GM12878 (cell line): ENCODE measurements at regions not wholly inside any gene's neighbourhood (a gene's known extent, or its start where the extent isn't known, plus 50 kb on each side); places are given as distances from the start of the nearest gene placed in this dataset.

Experiments used
- ATAC-seq: fragments of 200-7000 bp; cut with Tn5 transposase; 3 replicates; pipeline ENCODE4 v1.9.1; 2020; ENCODE audit warnings: mild to moderate bottlenecking, moderate library complexity
- BruUV-seq: library from RNA; stranded (reverse); fragments of 400-500 nt; replicated peaks from 2 replicates; lab custom pipeline; 2021; lab: Mats Ljungman, UMichigan
- CTCF ChIA-PET: fragments of 300-600 bp; sonication (Branson Sonifier 250); formaldehyde crosslinking; extraction: SDS; loops from one replicate; lab custom pipeline; 2021; ENCODE audit warnings: inconsistent platforms; lab: Yijun Ruan, JAX
- POLR2A ChIA-PET: fragments of 350-600 bp; formaldehyde crosslinking; extraction: SDS; loops from one replicate; lab custom pipeline; 2021; ENCODE audit warnings: inconsistent platforms; lab: Charles Lee
- RAD21 ChIA-PET: fragments of 300-600 bp; sonication (Branson Sonifier 250); formaldehyde crosslinking; loops from one replicate; lab custom pipeline; 2023; ENCODE audit warnings: antibody characterized with exemption; ENCODE audit not compliant: unreplicated experiment; lab: Charles Lee
- SMC1A ChIA-PET: fragments of 300-600 bp; sonication (Branson Sonifier 250); formaldehyde crosslinking; loops from one replicate; lab custom pipeline; 2023; ENCODE audit not compliant: unreplicated experiment, uncharacterized antibody; lab: Charles Lee
- DNase-seq: peaks from one replicate; pipeline ENCODE4 v3.0.0-alpha.2; 2011; ENCODE audit warnings: low read depth, low spot score
- FAIRE-seq: peaks from 3 replicates; lab custom pipeline; 2011; peaks lifted over from hg19 to GRCh38; lab: Jason Lieb, UNC
- H2AFZ ChIP-seq: 2 replicates; pipeline ENCODE4 v1.6.0; 2011; ENCODE audit warnings: low read depth, low read length, control low read depth; ENCODE audit not compliant: control insufficient read depth
- H3K27ac ChIP-seq: 2 replicates; pipeline ENCODE4 v1.5.1; 2011; ENCODE audit warnings: control low read depth; ENCODE audit not compliant: control insufficient read depth, insufficient read depth
- H3K27me3 ChIP-seq, 2 experiments: replicated peaks in 1 of 2; 2 replicates each; pipeline versions ENCODE4 v1.6.0 to v1.6.1; 2011; ENCODE audit warnings: low read length in 1 of 2; ENCODE audit not compliant: control insufficient read depth in 2 of 2, insufficient read depth in 2 of 2
- H3K36me3 ChIP-seq, 2 experiments: 2 replicates each; pipeline ENCODE4 v1.5.1; 2011; ENCODE audit warnings: low read length in 1 of 2; ENCODE audit not compliant: control insufficient read depth in 2 of 2, insufficient read depth in 2 of 2
- H3K4me1 ChIP-seq: 2 replicates; pipeline ENCODE4 v1.6.1; 2011; ENCODE audit warnings: mild to moderate bottlenecking, low read length, moderate library complexity, mixed read lengths; ENCODE audit not compliant: control insufficient read depth, insufficient read depth
- H3K4me2 ChIP-seq: 2 replicates; pipeline ENCODE4 v1.6.0; 2011; ENCODE audit warnings: control low read depth; ENCODE audit not compliant: control insufficient read depth, insufficient read depth
- H3K4me3 ChIP-seq: fragments of 200-600 bp; sonication (generic); 2 replicates; pipeline ENCODE4 v1.5.1; 2016
- H3K79me2 ChIP-seq: 2 replicates; pipeline ENCODE4 v1.6.0; 2011; ENCODE audit warnings: low read length; ENCODE audit not compliant: control insufficient read depth, insufficient read depth
- H3K9ac ChIP-seq: 2 replicates; pipeline ENCODE4 v1.8.0; 2011; ENCODE audit warnings: low read length, control low read depth, mixed read lengths; ENCODE audit not compliant: control insufficient read depth, insufficient read depth
- H3K9me3 ChIP-seq: replicated peaks from 3 replicates; pipeline ENCODE4 v1.5.1; 2011; ENCODE audit warnings: mild to moderate bottlenecking, low read length; ENCODE audit not compliant: control insufficient read depth, insufficient read depth
- H4K20me1 ChIP-seq: 2 replicates; pipeline ENCODE4 v1.6.0; 2011; ENCODE audit not compliant: control insufficient read depth, insufficient read depth
- BHLHE40 ChIP-seq, 2 experiments: fragments of 450-650 bp in 1 of 2; IDR thresholded peaks; 2 replicates each; pipeline ENCODE4 v1.6.1; 2011 to 2017; ENCODE audit warnings: low read depth in 2 of 2, borderline replicate concordance in 1 of 2, improper control_type of control experiment in 1 of 2, low read length in 1 of 2, mild to moderate bottlenecking in 1 of 2
- CREM ChIP-seq: IDR thresholded peaks from 2 replicates; pipeline ENCODE4 v1.6.1; 2014; ENCODE audit warnings: antibody characterized with exemption, low read depth
- CTCF ChIP-seq, 3 experiments: IDR thresholded peaks in 2 of 3; conservative IDR thresholded peaks in 1 of 3; 2 replicates each; pipeline ENCODE4 v1.5.1; 2011; ENCODE audit warnings: low read depth in 3 of 3, low read length in 3 of 3, mild to moderate bottlenecking in 3 of 3, control low read depth in 2 of 3, moderate library complexity in 2 of 3, inconsistent platforms in 1 of 3, mixed read lengths in 1 of 3; ENCODE audit not compliant: control insufficient read depth in 2 of 3, insufficient read depth in 1 of 3; ENCODE audit errors: extremely low read depth in 1 of 3
- E2F4 ChIP-seq: IDR thresholded peaks from 2 replicates; pipeline ENCODE4 v1.6.1; 2012; ENCODE audit warnings: low read depth, low read length, improper control_type of control experiment
- E4F1 ChIP-seq: fragments of 450-650 bp; IDR thresholded peaks from 2 replicates; pipeline ENCODE4 v1.6.1; 2018; ENCODE audit warnings: borderline replicate concordance, mild to moderate bottlenecking; ENCODE audit not compliant: partially characterized antibody
- IRF5 ChIP-seq: fragments of 450-650 bp; IDR thresholded peaks from 2 replicates; pipeline ENCODE4 v1.6.1; 2017; ENCODE audit warnings: borderline replicate concordance
- MTA2 ChIP-seq: fragments of 450-650 bp; IDR thresholded peaks from 2 replicates; pipeline ENCODE4 v1.6.1; 2016; ENCODE audit warnings: low read depth, mild to moderate bottlenecking, moderate library complexity
- MYC ChIP-seq: IDR thresholded peaks from 2 replicates; pipeline ENCODE4 v1.6.1; 2011; ENCODE audit warnings: mild to moderate bottlenecking, low read length, moderate library complexity, inconsistent platforms; ENCODE audit not compliant: insufficient read depth, insufficient replicate concordance, insufficient read length, severe bottlenecking
- NR2C1 ChIP-seq: fragments of 450-650 bp; IDR thresholded peaks from 2 replicates; pipeline ENCODE4 v1.6.1; 2017; ENCODE audit warnings: antibody characterized with exemption, mild to moderate bottlenecking, moderate library complexity
- REST ChIP-seq: IDR thresholded peaks from 2 replicates; pipeline ENCODE4 v1.6.1; 2012; ENCODE audit warnings: mild to moderate bottlenecking, low read depth, low read length
- RFX5 ChIP-seq: IDR thresholded peaks from 2 replicates; pipeline ENCODE4 v1.6.1; 2011; ENCODE audit warnings: low read depth, low read length, improper control_type of control experiment
- WGBS: methylation state at CpG from one replicate; pipeline ENCODE4 v1.1.6; 2016; ENCODE audit warnings: low lambda C conversion rate; ENCODE audit not compliant: insufficient replicate concordance, insufficient coverage; ENCODE audit errors: missing lambda C conversion rate; 5-methylcytosine and 5-hydroxymethylcytosine counted together
- in situ Hi-C: fragments of 300-500 bp; cut with MboI; formaldehyde crosslinking; loops from 9 replicates; pipeline ENCODE4 v1.14.3; 2018; ENCODE audit warnings: mixed read lengths
- intact Hi-C: fragments of 100-400 bp; cut with micrococcal nuclease; formaldehyde crosslinking; loops from one replicate; pipeline ENCODE4 v1.14.2; 2022; ENCODE audit not compliant: unreplicated experiment

GRCh38 chr6:11876934-11877433, 98.4 kb upstream of the ADTRP start:
- BruUV-seq: no TSS peak
- intact Hi-C loops: loop anchor here (1.0 to 2.0 kb wide), 6 partner anchors 43 to 177 kb away; no protein-coding TSS in a partner anchor
- H4K20me1 ChIP-seq: no peaks in the 10 kb centered on the region
- no peaks in the 10 kb centered on the region for H3K79me2 ChIP-seq
- no peaks in the 10 kb centered on the region for H3K36me3 ChIP-seq
- peak; percentile 91 for DNase-seq
- H3K4me2 ChIP-seq: peak overlapping the region; percentile 64
- ATAC-seq: peak; percentile 90
- H3K27ac ChIP-seq: peak overlapping the region; percentile 82
- peak overlapping the region; percentile 22; the same call in 1 of the 2 replicates for H3K4me3 ChIP-seq
- H3K9ac ChIP-seq: peak overlapping the region; percentile 59
- SMC1A ChIA-PET: interaction anchor here (0.9 to 5.1 kb wide), 17 partner anchors 9 to 175 kb away, joined by 3 to 44 read pairs (median 5); no protein-coding TSS in a partner anchor
- POLR2A ChIA-PET: interaction anchor here (0.7 to 3.5 kb wide), 5 partner anchors 33 to 55 kb away, joined by 3 to 13 read pairs (median 4); no protein-coding TSS in a partner anchor
- in situ Hi-C loops: no loop called here
- FAIRE-seq: peak; percentile 76
- H2AFZ ChIP-seq: peak overlapping the region; percentile 58
- RAD21 ChIA-PET: interaction anchor here (0.7 to 3.2 kb wide), 18 partner anchors 11 to 278 kb away, joined by 3 to 18 read pairs (median 6); no protein-coding TSS in a partner anchor
- H3K4me1 ChIP-seq: peaks cover 19% of the 10 kb centered on the region
- WGBS: 2% methylated on average over 10 of the region's 10 CpGs
- CTCF ChIA-PET: interaction anchor here (0.8 kb wide), 1 partner anchor 80 kb away, joined by 3 read pairs; no protein-coding TSS in a partner anchor
- peaks cover 3% of the 10 kb centered on the region; the same call in 2 of the 3 replicates for H3K9me3 ChIP-seq
- no peaks in the 10 kb centered on the region for H3K27me3 ChIP-seq
- peak; percentile 53 to 54; a peak in 2 of 4 replicates for TF ChIP-seq BHLHE40 (IDR thresholded peaks at IDR 0.05; ENCODE audit: borderline replicate concordance in 1 of 2, low read depth in 2 of 2, low read length in 1 of 2)
- TF ChIP-seq RFX5: no peak
- no peak for TF ChIP-seq MYC
- TF ChIP-seq NR2C1: no peak
- no peak for TF ChIP-seq E4F1
- TF ChIP-seq IRF5: no peak
- TF ChIP-seq E2F4: no peak
- TF ChIP-seq REST: no peak
- peak; percentile 92 for TF ChIP-seq MTA2
- peak; percentile 95 for TF ChIP-seq CREM
- no peak for TF ChIP-seq CTCF (IDR thresholded peaks at IDR 0.05 in 2 of 3, conservative IDR thresholded peaks at IDR 0.05 in 1 of 3; ENCODE audit: control insufficient read depth in 2 of 3, extremely low read depth in 1 of 3, insufficient read depth in 1 of 3, low read depth in 3 of 3, low read length in 3 of 3)
